Loucy (cell line): ENCODE measurements at regions not wholly inside any gene's neighbourhood (a gene's known extent, or its start where the extent isn't known, plus 50 kb on each side); places are given as distances from the start of the nearest gene placed in this dataset.

ENCODE experiments used
- EZH2phosphoT487 ChIP-seq: fragments of 200-600 bp; IDR thresholded peaks from 2 replicates; pipeline ENCODE4 v1.6.1; 2018; ENCODE audit warnings: antibody characterized with exemption, mild to moderate bottlenecking, moderate library complexity, borderline replicate concordance
- TF ChIP-seq, protein P1 (sequence below): fragments of 200-600 bp; sonication (generic); conservative IDR thresholded peaks from 2 replicates; pipeline ENCODE4 v1.5.1; 2014; ENCODE audit warnings: mild to moderate bottlenecking, antibody characterized with exemption, low read length

DNA sequence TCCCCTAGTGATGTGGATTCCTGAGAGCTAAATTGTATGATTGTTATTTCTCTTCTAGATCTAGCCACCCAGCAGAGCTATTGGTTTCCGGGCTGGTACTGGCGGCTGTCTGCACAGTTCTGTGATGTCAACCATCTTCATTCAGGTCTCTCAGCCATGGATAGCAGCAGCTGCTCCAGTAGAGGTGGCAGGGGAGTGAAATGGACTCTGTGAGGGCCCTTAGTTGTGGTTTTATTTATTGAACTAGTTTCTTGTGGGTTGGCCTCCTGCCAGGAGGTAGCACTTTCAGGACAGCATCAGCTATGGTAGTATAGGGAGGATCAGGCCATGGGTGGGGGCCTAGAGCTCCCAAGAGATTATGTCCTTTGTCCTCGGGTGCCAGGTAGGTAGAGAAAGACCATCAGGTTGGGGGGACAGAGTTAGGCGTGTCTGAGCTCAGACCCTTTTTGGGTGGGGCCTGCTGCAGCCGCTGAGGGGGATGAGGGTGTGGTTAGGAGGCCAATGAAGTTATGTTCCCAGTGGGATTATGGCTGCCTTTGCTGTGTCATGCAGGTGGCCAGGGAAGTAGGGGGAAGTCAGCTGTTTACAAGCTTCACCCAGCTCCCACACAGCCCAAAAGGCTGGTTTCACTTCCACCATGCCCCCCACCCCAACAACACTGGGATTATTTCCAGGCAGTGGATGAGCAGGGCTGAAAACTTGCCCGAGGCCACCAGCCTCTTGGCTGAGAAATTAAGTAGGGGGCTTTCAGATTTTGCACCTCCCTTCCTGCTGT is 55.1 kb upstream of the RGS4 start:
- TF ChIP-seq, protein P1, sequence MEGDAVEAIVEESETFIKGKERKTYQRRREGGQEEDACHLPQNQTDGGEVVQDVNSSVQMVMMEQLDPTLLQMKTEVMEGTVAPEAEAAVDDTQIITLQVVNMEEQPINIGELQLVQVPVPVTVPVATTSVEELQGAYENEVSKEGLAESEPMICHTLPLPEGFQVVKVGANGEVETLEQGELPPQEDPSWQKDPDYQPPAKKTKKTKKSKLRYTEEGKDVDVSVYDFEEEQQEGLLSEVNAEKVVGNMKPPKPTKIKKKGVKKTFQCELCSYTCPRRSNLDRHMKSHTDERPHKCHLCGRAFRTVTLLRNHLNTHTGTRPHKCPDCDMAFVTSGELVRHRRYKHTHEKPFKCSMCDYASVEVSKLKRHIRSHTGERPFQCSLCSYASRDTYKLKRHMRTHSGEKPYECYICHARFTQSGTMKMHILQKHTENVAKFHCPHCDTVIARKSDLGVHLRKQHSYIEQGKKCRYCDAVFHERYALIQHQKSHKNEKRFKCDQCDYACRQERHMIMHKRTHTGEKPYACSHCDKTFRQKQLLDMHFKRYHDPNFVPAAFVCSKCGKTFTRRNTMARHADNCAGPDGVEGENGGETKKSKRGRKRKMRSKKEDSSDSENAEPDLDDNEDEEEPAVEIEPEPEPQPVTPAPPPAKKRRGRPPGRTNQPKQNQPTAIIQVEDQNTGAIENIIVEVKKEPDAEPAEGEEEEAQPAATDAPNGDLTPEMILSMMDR: no peak
- no peak for TF ChIP-seq EZH2phosphoT487
